Stimulated activated effector memory CD8-positive, alpha-beta T cell treated with anti-CD3 and anti-CD28 coated beads, Interleukin-12 subunit alpha, Interleukin-12 subunit beta, amount 100 ng/mL, for 72 hours (primary cell): ENCODE measurements at regions not wholly inside any gene's neighbourhood (a gene's known extent, or its start where the extent isn't known, plus 50 kb on each side); places are given as distances from the start of the nearest gene placed in this dataset.

ENCODE experiments used
- ATAC-seq: fragments of 150-1000 bp; cut with Tn5 transposase; 2 replicates; pipeline ENCODE4 v1.10.0; 2021
- DNase-seq, 2 donors: peaks; one replicate each; pipeline ENCODE4 v3.0.0; 2021 to 2022; ENCODE audit warnings: low spot score in 2 of 2
- H3K27ac Mint-ChIP-seq: one replicate; pipeline ENCODE4 v1.8.0; 2022; ENCODE audit warnings: mild to moderate bottlenecking, mixed read lengths
- H3K36me3 Mint-ChIP-seq: one replicate; pipeline ENCODE4 v1.8.0; 2022; ENCODE audit warnings: mild to moderate bottlenecking, mixed read lengths
- H3K4me1 Mint-ChIP-seq: one replicate; pipeline ENCODE4 v1.8.0; 2022; ENCODE audit warnings: mixed read lengths
- H3K4me3 Mint-ChIP-seq: one replicate; pipeline ENCODE4 v1.8.0; 2022; ENCODE audit warnings: mild to moderate bottlenecking, mixed read lengths
- H3K9me3 Mint-ChIP-seq: one replicate; pipeline ENCODE4 v1.8.0; 2022; ENCODE audit warnings: mixed read lengths

- H3K27ac Mint-ChIP-seq = no peak overlapping the region
- DNase-seq (no peak), ATAC-seq (no peak)
- peaks cover 7% of the 10 kb centered on the region for H3K9me3 Mint-ChIP-seq
- H3K36me3 Mint-ChIP-seq = no peaks in the 10 kb centered on the region
- no peaks in the 10 kb centered on the region for H3K4me1 Mint-ChIP-seq
- H3K4me3 Mint-ChIP-seq = no peak overlapping the region
Observed at GRCh38 chr12:58046271-58046670, 104.9 kb downstream of the ATP23 start.

GRCh38 chr12:58051378-58051777 lies 110.0 kb downstream of the ATP23 start:
- Mint-ChIP-seq H3K27ac (no peak overlapping the region), H3K9me3 (peaks cover 14% of the 10 kb centered on the region), H3K4me3 (no peak overlapping the region), H3K36me3 (no peaks in the 10 kb centered on the region), H3K4me1 (no peaks in the 10 kb centered on the region)
- ATAC-seq = no peak
- no peak for DNase-seq

- H3K9me3 Mint-ChIP-seq = no peaks in the 10 kb centered on the region
- no peak overlapping the region for H3K4me3 Mint-ChIP-seq
- DNase-seq (no peak), ATAC-seq (no peak)
- H3K4me1 Mint-ChIP-seq = no peaks in the 10 kb centered on the region
- H3K36me3 Mint-ChIP-seq = no peaks in the 10 kb centered on the region
- H3K27ac Mint-ChIP-seq = no peak overlapping the region
Observed at GRCh38 chr12:58064666-58065065, 123.3 kb downstream of the ATP23 start.

GRCh38 chr12:58066296-58066695 lies 124.9 kb downstream of the ATP23 start:
- Mint-ChIP-seq H3K27ac (no peak overlapping the region), H3K36me3 (no peaks in the 10 kb centered on the region), H3K4me3 (no peak overlapping the region), H3K9me3 (no peaks in the 10 kb centered on the region), H3K4me1 (no peaks in the 10 kb centered on the region)
- ATAC-seq (no peak), DNase-seq (no peak)

GRCh38 chr12:58067610-58068387 lies 126.4 kb downstream of the ATP23 start:
- DNase-seq (no peak), ATAC-seq (peak; percentile 32)
- Mint-ChIP-seq H3K4me3 (no peak overlapping the region), H3K36me3 (no peaks in the 10 kb centered on the region), H3K27ac (no peak overlapping the region), H3K4me1 (no peaks in the 10 kb centered on the region), H3K9me3 (no peaks in the 10 kb centered on the region)

GRCh38 chr12:58068706-58069105 lies 127.3 kb downstream of the ATP23 start:
- ATAC-seq (no peak), DNase-seq (no peak)
- Mint-ChIP-seq H3K27ac (no peak overlapping the region), H3K9me3 (no peaks in the 10 kb centered on the region), H3K4me1 (no peaks in the 10 kb centered on the region), H3K36me3 (no peaks in the 10 kb centered on the region), H3K4me3 (no peak overlapping the region)

- ATAC-seq = no peak
- H3K4me1 Mint-ChIP-seq = no peaks in the 10 kb centered on the region
- no peak for DNase-seq
- H3K36me3 Mint-ChIP-seq = no peaks in the 10 kb centered on the region
- H3K4me3 Mint-ChIP-seq = no peak overlapping the region
- no peaks in the 10 kb centered on the region for H3K9me3 Mint-ChIP-seq
- H3K27ac Mint-ChIP-seq = no peak overlapping the region
Observed at GRCh38 chr12:58069268-58069963, 128.0 kb downstream of the ATP23 start.

GRCh38 chr12:58071994-58072393 lies 130.6 kb downstream of the ATP23 start:
- Mint-ChIP-seq H3K36me3 (no peaks in the 10 kb centered on the region), H3K4me1 (no peaks in the 10 kb centered on the region), H3K27ac (no peak overlapping the region), H3K4me3 (no peak overlapping the region), H3K9me3 (no peaks in the 10 kb centered on the region)
- DNase-seq (no peak), ATAC-seq (no peak)

GRCh38 chr12:58074259-58074658 lies 132.9 kb downstream of the ATP23 start:
- H3K27ac Mint-ChIP-seq = no peak overlapping the region
- no peaks in the 10 kb centered on the region for H3K36me3 Mint-ChIP-seq
- no peak for ATAC-seq
- H3K4me1 Mint-ChIP-seq = no peaks in the 10 kb centered on the region
- H3K4me3 Mint-ChIP-seq = no peak overlapping the region
- DNase-seq = no peak
- H3K9me3 Mint-ChIP-seq = no peaks in the 10 kb centered on the region

GRCh38 chr12:58079806-58080205 lies 138.4 kb downstream of the ATP23 start:
- Mint-ChIP-seq H3K4me1 (no peaks in the 10 kb centered on the region), H3K9me3 (no peaks in the 10 kb centered on the region), H3K27ac (no peak overlapping the region), H3K36me3 (no peaks in the 10 kb centered on the region), H3K4me3 (no peak overlapping the region)
- ATAC-seq (no peak), DNase-seq (no peak)

GRCh38 chr12:58081488-58081887 lies 140.1 kb downstream of the ATP23 start:
- Mint-ChIP-seq H3K4me3 (no peak overlapping the region), H3K36me3 (no peaks in the 10 kb centered on the region), H3K4me1 (no peaks in the 10 kb centered on the region), H3K27ac (no peak overlapping the region), H3K9me3 (no peaks in the 10 kb centered on the region)
- ATAC-seq (no peak), DNase-seq (no peak)

- Mint-ChIP-seq H3K9me3 (no peaks in the 10 kb centered on the region), H3K36me3 (no peaks in the 10 kb centered on the region), H3K27ac (no peak overlapping the region), H3K4me3 (no peak overlapping the region), H3K4me1 (no peaks in the 10 kb centered on the region)
- ATAC-seq (no peak), DNase-seq (no peak)
Observed at GRCh38 chr12:58082996-58083395, 141.6 kb downstream of the ATP23 start.

GRCh38 chr12:58086006-58086405 lies 144.6 kb downstream of the ATP23 start:
- Mint-ChIP-seq H3K36me3 (no peaks in the 10 kb centered on the region), H3K4me1 (no peaks in the 10 kb centered on the region), H3K27ac (no peak overlapping the region), H3K4me3 (no peak overlapping the region), H3K9me3 (no peaks in the 10 kb centered on the region)
- DNase-seq = no peak
- peak; percentile 48 for ATAC-seq

GRCh38 chr12:58086930-58087329 lies 145.6 kb downstream of the ATP23 start:
- Mint-ChIP-seq H3K4me3 (no peak overlapping the region), H3K27ac (no peak overlapping the region), H3K9me3 (no peaks in the 10 kb centered on the region), H3K4me1 (no peaks in the 10 kb centered on the region), H3K36me3 (no peaks in the 10 kb centered on the region)
- DNase-seq = no peak
- no peak for ATAC-seq

GRCh38 chr12:58087423-58088127 lies 146.2 kb downstream of the ATP23 start:
- no peak overlapping the region for H3K4me3 Mint-ChIP-seq
- no peaks in the 10 kb centered on the region for H3K36me3 Mint-ChIP-seq
- H3K27ac Mint-ChIP-seq = no peak overlapping the region
- no peak for ATAC-seq
- DNase-seq = no peak
- no peaks in the 10 kb centered on the region for H3K9me3 Mint-ChIP-seq
- no peaks in the 10 kb centered on the region for H3K4me1 Mint-ChIP-seq

GRCh38 chr12:58089588-58089987 lies 148.2 kb downstream of the ATP23 start:
- Mint-ChIP-seq H3K36me3 (no peaks in the 10 kb centered on the region), H3K27ac (no peak overlapping the region), H3K9me3 (no peaks in the 10 kb centered on the region), H3K4me3 (no peak overlapping the region), H3K4me1 (no peaks in the 10 kb centered on the region)
- ATAC-seq = no peak
- no peak for DNase-seq
